ENCODE measurements at regions not wholly inside any gene's neighbourhood (a gene's known extent, or its start where the extent isn't known, plus 50 kb on each side); places are given as distances from the start of the nearest gene placed in this dataset.

- no peak for TF ChIP-seq POLR2A (IDR thresholded peaks at IDR 0.05; ENCODE audit: low read depth, low read length)
- no peak for TF ChIP-seq POLR2AphosphoS5 (IDR thresholded peaks at IDR 0.05; ENCODE audit: low read depth, low read length)
- no peak for TF ChIP-seq TAF1 (IDR thresholded peaks at IDR 0.05; ENCODE audit: borderline replicate concordance, low read depth, low read length)
Observed at GRCh38 chr3:18070231-18070630, 327.8 kb upstream of the TBC1D5 start.

Measured in GM12892 (cell line).